Stimulated activated CD8-positive, alpha-beta memory T cell treated with anti-CD3 and anti-CD28 coated beads, Interleukin-4, amount 100 ng/mL, for 24 hours (primary cell): ENCODE measurements at regions not wholly inside any gene's neighbourhood (a gene's known extent, or its start where the extent isn't known, plus 50 kb on each side); places are given as distances from the start of the nearest gene placed in this dataset.

ENCODE experiments used
- DNase-seq: peaks from one replicate; pipeline ENCODE4 v3.0.0-alpha.2; 2020; ENCODE audit warnings: low read depth

DNA sequence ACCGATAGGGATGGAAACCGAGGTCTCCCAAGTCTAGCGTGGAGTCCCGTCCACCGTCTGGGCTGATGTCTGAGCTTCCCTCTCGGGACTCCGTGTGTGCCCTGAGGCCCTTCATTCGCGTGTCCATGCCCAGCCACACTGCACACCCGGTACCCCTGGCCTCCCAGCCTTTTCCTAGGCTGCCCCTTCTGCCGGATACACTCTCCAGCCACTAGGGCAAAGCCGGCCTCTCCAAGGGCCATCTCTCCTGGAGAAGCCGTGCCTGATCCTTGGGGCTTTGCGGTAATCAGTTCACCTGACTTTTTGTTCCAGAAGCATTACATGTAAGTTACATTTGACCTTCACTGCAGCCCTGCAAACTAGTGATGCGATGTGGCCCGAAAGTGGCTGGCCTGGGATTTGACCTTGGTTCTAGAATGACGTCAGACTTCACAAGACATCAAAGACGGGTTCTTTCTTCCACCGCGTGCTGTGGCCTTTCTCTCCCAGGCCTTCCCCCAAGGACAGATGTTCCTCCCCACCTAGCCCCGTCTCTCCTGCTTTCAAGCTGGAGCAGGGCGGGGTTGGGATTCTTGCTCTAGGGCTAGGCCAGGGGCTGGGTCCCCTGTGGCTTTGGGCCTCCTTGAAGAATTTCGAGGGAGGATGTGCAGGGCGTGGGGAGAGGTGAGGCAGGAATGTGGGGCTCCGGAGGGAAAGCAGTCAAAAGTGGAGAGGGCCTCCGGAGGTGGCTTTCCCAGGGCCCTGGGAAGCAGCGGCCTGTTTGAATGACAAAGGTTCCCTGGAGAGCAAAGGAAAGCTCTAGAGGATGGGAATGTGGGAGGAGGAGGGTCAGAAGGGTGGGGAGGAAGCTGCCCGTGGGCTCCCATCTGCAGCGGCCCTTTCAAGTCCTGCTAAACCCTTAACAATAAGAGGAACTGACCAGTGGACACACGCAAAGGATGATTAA is 49.7 kb upstream of the SLC2A1 start:
- no peak for DNase-seq
